Left lung (tissue), 4 donors: ENCODE measurements at regions not wholly inside any gene's neighbourhood (a gene's known extent, or its start where the extent isn't known, plus 50 kb on each side); places are given as distances from the start of the nearest gene placed in this dataset.

Experiments
- ATAC-seq: fragments of 200-7000 bp; cut with Tn5 transposase; one replicate; pipeline ENCODE4 v1.9.1; 2020; ENCODE audit warnings: moderate library complexity
- DNase-seq, 4 donors: peaks; one replicate each; pipeline ENCODE4 v3.0.0-alpha.2; 2013 to 2020
- H3K27ac ChIP-seq, 2 donors: fragments of 200-600 bp; sonication (generic) in 1 of 2; one replicate each; pipeline versions ENCODE4 v1.5.0 to v1.8.0; 2020 to 2021
- H3K27me3 ChIP-seq, 2 donors: fragments of 200-600 bp; sonication (generic) in 1 of 2; one replicate each; pipeline versions ENCODE4 v1.5.0 to v1.8.0; 2020 to 2021
- H3K36me3 ChIP-seq, 2 donors: fragments of 200-600 bp; sonication (generic) in 1 of 2; one replicate each; pipeline versions ENCODE4 v1.5.0 to v1.8.0; 2020 to 2021
- H3K4me1 ChIP-seq, 2 donors: fragments of 200-600 bp; one replicate each; pipeline ENCODE4 v1.8.0; 2021
- H3K4me3 ChIP-seq, 2 donors: fragments of 200-600 bp; sonication (generic) in 1 of 2; one replicate each; pipeline versions ENCODE4 v1.5.0 to v1.8.0; 2020 to 2021; ENCODE audit warnings: mild to moderate bottlenecking in 1 of 2
- H3K9me3 ChIP-seq, 2 donors: fragments of 200-600 bp; sonication (generic) in 1 of 2; one replicate each; pipeline versions ENCODE4 v1.5.0 to v1.8.0; 2020 to 2021
- CTCF ChIP-seq, 2 donors: fragments of 200-600 bp; sonication (generic) in 1 of 2; IDR thresholded peaks; one replicate each; pipeline versions ENCODE4 v1.5.0 to v1.8.0; 2021; ENCODE audit warnings: antibody characterized with exemption in 2 of 2
- intact Hi-C, 2 donors: fragments of 100-400 bp; cut with DNase I; formaldehyde crosslinking; loops; one replicate each; pipeline versions ENCODE4 v1.11.2 to v1.14.2; 2022
- donor health status: DM: no; HTN: yes; CAD: no.
- donor health status: DM: no; HTN: no; CAD: no.

- no peaks in the 10 kb centered on the region for H3K4me1 ChIP-seq
Measured at GRCh38 chr6:170127151-170127550, 163.7 kb downstream of the DLL1 start.

GRCh38 chr6:170125456-170126300 lies 165.2 kb downstream of the DLL1 start:
- intact Hi-C loops, result no loop called here
- no peak overlapping the region for H3K4me3 ChIP-seq
- no peaks in the 10 kb centered on the region for H3K36me3 ChIP-seq
- H3K4me1 ChIP-seq, result no peaks in the 10 kb centered on the region
- no peak for TF ChIP-seq CTCF (IDR thresholded peaks at IDR 0.05)
- ATAC-seq (no peak), DNase-seq (peak in 1 of 4 donors; percentile 19)
- H3K27me3 ChIP-seq, result peaks cover 0 to 11% of the 10 kb centered on the region in 2 donors
- peaks cover 0 to 14% of the 10 kb centered on the region in 2 donors for H3K9me3 ChIP-seq
- H3K27ac ChIP-seq, result no peak overlapping the region

More at GRCh38 chr6:170127151-170127550, 163.7 kb downstream of the DLL1 start:
- intact Hi-C loops, result no loop called here
- Histone ChIP-seq H3K4me3 (no peak overlapping the region), H3K27me3 (peaks cover 0 to 11% of the 10 kb centered on the region in 2 donors), H3K27ac (no peak overlapping the region), H3K36me3 (no peaks in the 10 kb centered on the region), H3K9me3 (no peaks in the 10 kb centered on the region)
- DNase-seq, result peak in 1 of 4 donors; percentile 19
- TF ChIP-seq CTCF (IDR thresholded peaks at IDR 0.05), result no peak
- no peak for ATAC-seq

GRCh38 chr6:170124836-170125235 lies 166.0 kb downstream of the DLL1 start:
- no peaks in the 10 kb centered on the region for H3K4me1 ChIP-seq
- peak; percentile 82 for ATAC-seq
- no peak overlapping the region for H3K27ac ChIP-seq
- no peaks in the 10 kb centered on the region for H3K36me3 ChIP-seq
- H3K9me3 ChIP-seq, result peaks cover 0 to 22% of the 10 kb centered on the region in 2 donors
- H3K27me3 ChIP-seq, result peaks cover 0 to 8% of the 10 kb centered on the region in 2 donors
- H3K4me3 ChIP-seq, result no peak overlapping the region
- intact Hi-C loops, result no loop called here
- no peak for TF ChIP-seq CTCF (IDR thresholded peaks at IDR 0.05)
- peak in 3 of 4 donors; percentile 40 to 78 (median 42) for DNase-seq

- ATAC-seq (no peak), DNase-seq (no peak)
- Histone ChIP-seq H3K4me3 (no peak overlapping the region), H3K27ac (no peak overlapping the region), H3K9me3 (peaks cover 0 to 29% of the 10 kb centered on the region in 2 donors), H3K27me3 (peaks cover 0 to under 1% of the 10 kb centered on the region in 2 donors), H3K36me3 (no peaks in the 10 kb centered on the region), H3K4me1 (no peaks in the 10 kb centered on the region)
- TF ChIP-seq CTCF (IDR thresholded peaks at IDR 0.05), result no peak
- intact Hi-C loops, result no loop called here
Measured at GRCh38 chr6:170124150-170124549, 166.7 kb downstream of the DLL1 start.

- H3K36me3 ChIP-seq, result no peaks in the 10 kb centered on the region
- no peak for ATAC-seq
- intact Hi-C loops, result no loop called here
- H3K27me3 ChIP-seq, result no peaks in the 10 kb centered on the region
- no peak overlapping the region for H3K27ac ChIP-seq
- no peak for DNase-seq
- no peak for TF ChIP-seq CTCF (IDR thresholded peaks at IDR 0.05)
- H3K4me1 ChIP-seq, result no peaks in the 10 kb centered on the region
- H3K9me3 ChIP-seq, result peaks cover 0 to 29% of the 10 kb centered on the region in 2 donors
- no peak overlapping the region for H3K4me3 ChIP-seq
Measured at GRCh38 chr6:170122651-170123050, 168.2 kb downstream of the DLL1 start.
